Activated T-helper 9 cell treated with anti-CD3 and anti-CD28 coated beads, Interleukin-2, amount 50 U/mL, for 16 hours (primary cell): ENCODE measurements at regions not wholly inside any gene's neighbourhood (a gene's known extent, or its start where the extent isn't known, plus 50 kb on each side); places are given as distances from the start of the nearest gene placed in this dataset.
"Not testable (repeated sequence)": the region's sequence is repeated elsewhere in the genome, so short reads cannot be mapped to it uniquely, and the experiment has no call there.

Experiments
- DNase-seq: peaks from one replicate; pipeline ENCODE4 v3.0.0-alpha.2; 2020; ENCODE audit warnings: low read depth

GRCh38 chr14:37843954-37844607 is 248.7 kb downstream of the TTC6 start:
- no peak for DNase-seq

- DNase-seq, result no peak
Observed at GRCh38 chr14:37844614-37845013, 249.2 kb downstream of the TTC6 start.

- DNase-seq, result no peak
Observed at GRCh38 chr14:37848985-37849621, 253.7 kb downstream of the TTC6 start.

GRCh38 chr14:37851054-37851453 is 255.6 kb downstream of the TTC6 start:
- DNase-seq, result no peak

GRCh38 chr14:37855871-37856270 is 260.4 kb downstream of the TTC6 start:
- no peak for DNase-seq

GRCh38 chr14:37857774-37858266 is 262.4 kb downstream of the TTC6 start:
- DNase-seq, result no peak

- no peak for DNase-seq
Observed at GRCh38 chr14:37858733-37859132, 263.3 kb downstream of the TTC6 start.

- DNase-seq, result no peak
Observed at GRCh38 chr14:37859177-37859576, 263.7 kb downstream of the TTC6 start.

GRCh38 chr14:37862263-37862662 is 266.8 kb downstream of the TTC6 start:
- no peak for DNase-seq

GRCh38 chr14:37864128-37864527 is 268.7 kb downstream of the TTC6 start:
- DNase-seq, result no peak

GRCh38 chr14:37864861-37865718 is 269.7 kb downstream of the TTC6 start:
- DNase-seq, result no peak

GRCh38 chr14:37865719-37866549 is 270.5 kb downstream of the TTC6 start:
- no peak for DNase-seq

GRCh38 chr14:37869633-37870032 is 274.2 kb downstream of the TTC6 start:
- DNase-seq, result no peak

- DNase-seq, result no peak
Observed at GRCh38 chr14:37870170-37870569, 274.7 kb downstream of the TTC6 start.

GRCh38 chr14:37870632-37871346 is 275.4 kb downstream of the TTC6 start:
- no peak for DNase-seq

- not testable (repeated sequence) for DNase-seq
Observed at GRCh38 chr14:37874065-37874428, 278.6 kb downstream of the TTC6 start.

GRCh38 chr14:37874429-37875109 is 279.1 kb downstream of the TTC6 start:
- DNase-seq, result peak; percentile 52

GRCh38 chr14:37888234-37888633 is 292.8 kb downstream of the TTC6 start:
- no peak for DNase-seq

- DNase-seq, result no peak
Observed at GRCh38 chr14:37889087-37889486, 293.7 kb downstream of the TTC6 start.

GRCh38 chr14:37890095-37890494 is 294.7 kb downstream of the TTC6 start:
- DNase-seq, result no peak

- not testable (repeated sequence) for DNase-seq
Observed at GRCh38 chr14:37891500-37891899, 296.1 kb downstream of the TTC6 start.
